ENCODE measurements at regions not wholly inside any gene's neighbourhood (a gene's known extent, or its start where the extent isn't known, plus 50 kb on each side); places are given as distances from the start of the nearest gene placed in this dataset.

DNA sequence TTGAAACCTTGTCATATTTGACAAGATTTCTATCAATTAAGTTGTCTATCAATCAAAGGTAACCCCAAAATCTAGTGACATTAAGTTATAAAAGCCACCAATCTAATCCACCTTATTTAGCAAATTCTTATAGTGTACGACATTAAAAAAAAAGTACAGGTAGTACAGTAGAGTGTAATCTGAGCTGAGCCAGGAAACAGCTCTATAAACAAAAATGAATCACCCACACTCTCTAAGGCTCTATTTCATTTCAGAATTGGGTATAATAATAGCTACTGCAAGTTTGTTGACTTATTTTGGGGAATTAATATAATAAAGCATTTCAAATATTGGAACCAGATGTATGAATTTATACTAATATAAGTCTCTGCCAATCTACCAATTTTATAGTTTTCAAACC is 342.4 kb upstream of the FLRT2 start:
- Histone ChIP-seq H3K27me3 (ENCODE audit: insufficient read depth) (no peaks in the 10 kb centered on the region), H4K20me1 (replicated peaks; ENCODE audit: insufficient read depth) (no peaks in the 10 kb centered on the region), H3K4me2 (no peak overlapping the region), H3K4me1 (ENCODE audit: insufficient read depth) (no peaks in the 10 kb centered on the region), H3K79me2 (replicated peaks; ENCODE audit: insufficient read depth) (no peaks in the 10 kb centered on the region), H3K9me2 (ENCODE audit: insufficient read depth) (peaks cover 20% of the 10 kb centered on the region), H3K36me3 (ENCODE audit: insufficient read depth) (no peaks in the 10 kb centered on the region), H3F3A (replicated peaks; ENCODE audit: low read depth) (no peaks in the 10 kb centered on the region), H3K27ac (ENCODE audit: low read depth) (no peak overlapping the region), H2AFZ (no peak overlapping the region), H3K4me3 (no peak overlapping the region)
- TF ChIP-seq NANOG (IDR thresholded peaks at IDR 0.05; ENCODE audit: borderline replicate concordance) (no peak), JUNB (IDR thresholded peaks at IDR 0.05; ENCODE audit: unreplicated experiment) (no peak), POLR2AphosphoS5 (IDR thresholded peaks at IDR 0.05; ENCODE audit: low read depth) (no peak), EZH2 (IDR thresholded peaks at IDR 0.05; ENCODE audit: low read depth, unreplicated experiment) (no peak), CREB1 (CRISPR knock-in tag; IDR thresholded peaks at IDR 0.05; ENCODE audit: low read depth) (no peak), ZNF114 (CRISPR knock-in tag; IDR thresholded peaks at IDR 0.05) (no peak), ZNF331 (CRISPR knock-in tag; IDR thresholded peaks at IDR 0.05; ENCODE audit: low read depth) (no peak)
- TF ChIP-seq, protein P1, sequence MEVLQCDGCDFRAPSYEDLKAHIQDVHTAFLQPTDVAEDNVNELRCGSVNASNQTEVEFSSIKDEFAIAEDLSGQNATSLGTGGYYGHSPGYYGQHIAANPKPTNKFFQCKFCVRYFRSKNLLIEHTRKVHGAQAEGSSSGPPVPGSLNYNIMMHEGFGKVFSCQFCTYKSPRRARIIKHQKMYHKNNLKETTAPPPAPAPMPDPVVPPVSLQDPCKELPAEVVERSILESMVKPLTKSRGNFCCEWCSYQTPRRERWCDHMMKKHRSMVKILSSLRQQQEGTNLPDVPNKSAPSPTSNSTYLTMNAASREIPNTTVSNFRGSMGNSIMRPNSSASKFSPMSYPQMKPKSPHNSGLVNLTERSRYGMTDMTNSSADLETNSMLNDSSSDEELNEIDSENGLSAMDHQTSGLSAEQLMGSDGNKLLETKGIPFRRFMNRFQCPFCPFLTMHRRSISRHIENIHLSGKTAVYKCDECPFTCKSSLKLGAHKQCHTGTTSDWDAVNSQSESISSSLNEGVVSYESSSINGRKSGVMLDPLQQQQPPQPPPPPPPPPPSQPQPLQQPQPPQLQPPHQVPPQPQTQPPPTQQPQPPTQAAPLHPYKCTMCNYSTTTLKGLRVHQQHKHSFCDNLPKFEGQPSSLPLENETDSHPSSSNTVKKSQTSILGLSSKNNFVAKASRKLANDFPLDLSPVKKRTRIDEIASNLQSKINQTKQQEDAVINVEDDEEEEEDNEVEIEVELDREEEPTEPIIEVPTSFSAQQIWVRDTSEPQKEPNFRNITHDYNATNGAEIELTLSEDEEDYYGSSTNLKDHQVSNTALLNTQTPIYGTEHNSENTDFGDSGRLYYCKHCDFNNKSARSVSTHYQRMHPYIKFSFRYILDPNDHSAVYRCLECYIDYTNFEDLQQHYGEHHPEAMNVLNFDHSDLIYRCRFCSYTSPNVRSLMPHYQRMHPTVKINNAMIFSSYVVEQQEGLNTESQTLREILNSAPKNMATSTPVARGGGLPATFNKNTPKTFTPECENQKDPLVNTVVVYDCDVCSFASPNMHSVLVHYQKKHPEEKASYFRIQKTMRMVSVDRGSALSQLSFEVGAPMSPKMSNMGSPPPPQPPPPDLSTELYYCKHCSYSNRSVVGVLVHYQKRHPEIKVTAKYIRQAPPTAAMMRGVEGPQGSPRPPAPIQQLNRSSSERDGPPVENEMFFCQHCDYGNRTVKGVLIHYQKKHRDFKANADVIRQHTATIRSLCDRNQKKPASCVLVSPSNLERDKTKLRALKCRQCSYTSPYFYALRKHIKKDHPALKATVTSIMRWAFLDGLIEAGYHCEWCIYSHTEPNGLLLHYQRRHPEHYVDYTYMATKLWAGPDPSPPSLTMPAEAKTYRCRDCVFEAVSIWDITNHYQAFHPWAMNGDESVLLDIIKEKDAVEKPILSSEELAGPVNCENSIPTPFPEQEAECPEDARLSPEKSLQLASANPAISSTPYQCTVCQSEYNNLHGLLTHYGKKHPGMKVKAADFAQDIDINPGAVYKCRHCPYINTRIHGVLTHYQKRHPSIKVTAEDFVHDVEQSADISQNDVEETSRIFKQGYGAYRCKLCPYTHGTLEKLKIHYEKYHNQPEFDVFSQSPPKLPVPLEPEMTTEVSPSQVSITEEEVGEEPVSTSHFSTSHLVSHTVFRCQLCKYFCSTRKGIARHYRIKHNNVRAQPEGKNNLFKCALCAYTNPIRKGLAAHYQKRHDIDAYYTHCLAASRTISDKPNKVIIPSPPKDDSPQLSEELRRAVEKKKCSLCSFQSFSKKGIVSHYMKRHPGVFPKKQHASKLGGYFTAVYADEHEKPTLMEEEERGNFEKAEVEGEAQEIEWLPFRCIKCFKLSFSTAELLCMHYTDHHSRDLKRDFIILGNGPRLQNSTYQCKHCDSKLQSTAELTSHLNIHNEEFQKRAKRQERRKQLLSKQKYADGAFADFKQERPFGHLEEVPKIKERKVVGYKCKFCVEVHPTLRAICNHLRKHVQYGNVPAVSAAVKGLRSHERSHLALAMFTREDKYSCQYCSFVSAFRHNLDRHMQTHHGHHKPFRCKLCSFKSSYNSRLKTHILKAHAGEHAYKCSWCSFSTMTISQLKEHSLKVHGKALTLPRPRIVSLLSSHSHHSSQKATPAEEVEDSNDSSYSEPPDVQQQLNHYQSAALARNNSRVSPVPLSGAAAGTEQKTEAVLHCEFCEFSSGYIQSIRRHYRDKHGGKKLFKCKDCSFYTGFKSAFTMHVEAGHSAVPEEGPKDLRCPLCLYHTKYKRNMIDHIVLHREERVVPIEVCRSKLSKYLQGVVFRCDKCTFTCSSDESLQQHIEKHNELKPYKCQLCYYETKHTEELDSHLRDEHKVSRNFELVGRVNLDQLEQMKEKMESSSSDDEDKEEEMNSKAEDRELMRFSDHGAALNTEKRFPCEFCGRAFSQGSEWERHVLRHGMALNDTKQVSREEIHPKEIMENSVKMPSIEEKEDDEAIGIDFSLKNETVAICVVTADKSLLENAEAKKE (CRISPR knock-in tag; IDR thresholded peaks at IDR 0.05): no peak
- TF ChIP-seq, protein P2, sequence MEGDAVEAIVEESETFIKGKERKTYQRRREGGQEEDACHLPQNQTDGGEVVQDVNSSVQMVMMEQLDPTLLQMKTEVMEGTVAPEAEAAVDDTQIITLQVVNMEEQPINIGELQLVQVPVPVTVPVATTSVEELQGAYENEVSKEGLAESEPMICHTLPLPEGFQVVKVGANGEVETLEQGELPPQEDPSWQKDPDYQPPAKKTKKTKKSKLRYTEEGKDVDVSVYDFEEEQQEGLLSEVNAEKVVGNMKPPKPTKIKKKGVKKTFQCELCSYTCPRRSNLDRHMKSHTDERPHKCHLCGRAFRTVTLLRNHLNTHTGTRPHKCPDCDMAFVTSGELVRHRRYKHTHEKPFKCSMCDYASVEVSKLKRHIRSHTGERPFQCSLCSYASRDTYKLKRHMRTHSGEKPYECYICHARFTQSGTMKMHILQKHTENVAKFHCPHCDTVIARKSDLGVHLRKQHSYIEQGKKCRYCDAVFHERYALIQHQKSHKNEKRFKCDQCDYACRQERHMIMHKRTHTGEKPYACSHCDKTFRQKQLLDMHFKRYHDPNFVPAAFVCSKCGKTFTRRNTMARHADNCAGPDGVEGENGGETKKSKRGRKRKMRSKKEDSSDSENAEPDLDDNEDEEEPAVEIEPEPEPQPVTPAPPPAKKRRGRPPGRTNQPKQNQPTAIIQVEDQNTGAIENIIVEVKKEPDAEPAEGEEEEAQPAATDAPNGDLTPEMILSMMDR (conservative IDR thresholded peaks at IDR 0.05; ENCODE audit: low read depth in 2 of 2): no peak
- ATAC-seq (no peak), DNase-seq (ENCODE audit: low spot score) (no peak)
- no peak overlapping the region for H3K4me3 Mint-ChIP-seq
- H3K27me3 Mint-ChIP-seq (ENCODE audit: insufficient read depth, low read depth, poor library complexity): no peaks in the 10 kb centered on the region
- no peaks in the 10 kb centered on the region for H3K4me1 Mint-ChIP-seq
- H3K36me3 Mint-ChIP-seq (ENCODE audit: low read depth): no peaks in the 10 kb centered on the region
- H3K27ac Mint-ChIP-seq: no peak overlapping the region
- H3K9me3 Mint-ChIP-seq: no peaks in the 10 kb centered on the region; the same call in 2 of the 3 replicates

All from GM23338 (cell line).